ENCODE measurements at regions not wholly inside any gene's neighbourhood (a gene's known extent, or its start where the extent isn't known, plus 50 kb on each side); places are given as distances from the start of the nearest gene placed in this dataset.

- TF ChIP-seq ZNF8 (CRISPR knock-in tag; IDR thresholded peaks at IDR 0.05) (no peak), TSHZ2 (CRISPR knock-in tag; IDR thresholded peaks at IDR 0.05) (no peak), PATZ1 (CRISPR knock-in tag; IDR thresholded peaks at IDR 0.05; ENCODE audit: borderline replicate concordance) (no peak), ESRRG (CRISPR knock-in tag; IDR thresholded peaks at IDR 0.05) (no peak), ARNTL (CRISPR knock-in tag; IDR thresholded peaks at IDR 0.05; ENCODE audit: borderline replicate concordance, low read depth) (no peak), ZFP30 (CRISPR knock-in tag; IDR thresholded peaks at IDR 0.05) (no peak), RARB (CRISPR knock-in tag; IDR thresholded peaks at IDR 0.05) (no peak)
Observed at GRCh38 chr6:101013612-101014195, 132.6 kb upstream of the ASCC3 start.
